T-helper 1 cell treated with Interleukin-12 subunit alpha and Interleukin-12 subunit beta and Interleukin-4 antibody, amounts not matched to agents 30 ng/mL and 1 ng/mL, for 36 hours (primary cell): ENCODE measurements at regions not wholly inside any gene's neighbourhood (a gene's known extent, or its start where the extent isn't known, plus 50 kb on each side); places are given as distances from the start of the nearest gene placed in this dataset.

Source experiments
- intact Hi-C: fragments of 100-400 bp; cut with micrococcal nuclease; formaldehyde crosslinking; loops from one replicate; pipeline ENCODE4 v1.15.1; 2024

- intact Hi-C loops: no loop called here
Measured at GRCh38 chr15:92565351-92566125, 90.0 kb downstream of the FAM174B start.

- intact Hi-C loops: no loop called here
Measured at GRCh38 chr15:92561754-92562153, 93.8 kb downstream of the FAM174B start.

DNA sequence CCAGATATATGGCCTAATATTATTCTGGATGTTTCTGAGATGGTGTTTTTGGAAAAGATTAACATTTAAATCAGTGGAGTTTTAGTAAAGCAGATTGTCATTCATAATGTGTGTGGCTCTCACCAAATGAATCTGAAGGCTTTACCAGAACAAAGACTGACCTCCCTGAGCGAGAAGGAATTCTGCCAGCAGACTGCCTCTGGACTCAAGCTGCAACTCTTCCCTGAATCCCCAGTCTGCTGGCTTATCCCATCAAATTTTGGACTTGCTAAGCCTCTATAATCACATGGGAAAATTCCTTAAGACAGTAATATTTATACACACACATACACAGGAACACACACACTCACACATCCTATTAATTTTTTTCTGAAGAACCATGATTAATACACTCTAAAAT is 102.3 kb downstream of the FAM174B start:
- intact Hi-C loops: no loop called here

- intact Hi-C loops: no loop called here
Measured at GRCh38 chr15:92545996-92546395, 109.6 kb downstream of the FAM174B start.

DNA sequence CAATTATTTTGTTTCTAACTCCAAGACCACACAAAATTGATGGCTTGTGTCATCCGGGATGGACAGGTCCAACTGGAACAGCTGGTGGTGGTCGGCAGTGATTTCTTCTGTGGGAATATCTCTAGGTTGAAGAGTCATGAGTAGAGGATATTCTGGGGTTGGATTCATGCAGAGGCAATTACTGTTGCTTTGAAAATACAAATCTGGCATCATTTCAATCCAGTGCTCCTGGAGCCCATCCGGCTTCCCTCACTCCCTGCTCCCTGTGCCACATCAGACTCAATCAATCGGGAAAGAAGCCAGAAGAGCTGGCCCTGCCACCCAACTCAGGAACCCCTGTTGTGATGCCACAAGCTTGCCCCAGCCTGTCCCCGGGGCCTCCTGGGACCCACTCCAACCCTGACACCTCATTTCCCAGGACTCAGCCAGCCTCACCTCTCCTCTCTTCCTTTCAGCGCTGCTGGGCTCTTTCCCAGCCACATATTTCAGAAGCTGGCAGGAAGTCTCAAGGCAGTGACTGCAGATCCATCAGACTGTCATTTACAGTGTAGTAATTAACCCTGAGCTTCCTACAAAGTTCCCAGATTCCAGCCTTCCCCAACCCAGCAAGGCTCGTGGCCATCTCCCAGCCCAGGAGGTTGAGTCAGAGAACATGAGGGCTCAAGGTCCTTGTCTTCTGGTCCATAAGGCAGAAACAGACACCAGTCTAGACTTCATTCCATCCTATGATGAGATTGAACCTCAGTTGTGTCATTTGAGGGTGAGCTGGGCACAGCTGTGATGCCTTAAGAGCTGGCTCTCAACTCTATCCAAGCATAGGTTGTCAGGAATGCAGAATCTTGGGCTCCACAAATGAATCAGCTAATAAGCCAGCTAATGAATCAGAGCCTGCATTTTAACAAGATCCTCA is 114.0 kb downstream of the FAM174B start:
- intact Hi-C loops: no loop called here

GRCh38 chr15:92538115-92538514 is 117.5 kb downstream of the FAM174B start:
- intact Hi-C loops: no loop called here

DNA sequence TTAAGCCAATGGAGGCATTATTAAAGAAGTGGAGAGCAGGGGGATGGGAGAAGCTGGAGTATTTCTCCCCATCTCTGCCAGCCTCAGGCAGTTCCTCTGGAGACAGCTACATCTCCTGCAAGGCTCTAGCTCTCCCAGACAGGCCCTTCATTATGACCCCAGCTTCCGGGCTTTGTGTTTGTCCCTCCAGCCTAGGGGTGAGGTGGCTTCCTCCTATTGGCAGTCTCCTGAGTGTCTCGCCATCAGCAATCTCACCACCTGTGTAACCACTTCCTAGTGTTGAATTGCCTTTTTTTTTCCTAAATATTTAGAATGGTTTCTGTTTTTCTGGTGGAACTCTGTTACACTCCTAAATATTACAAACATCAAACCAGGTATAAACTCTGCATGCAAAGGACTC is 122.3 kb downstream of the FAM174B start:
- intact Hi-C loops: no loop called here

DNA sequence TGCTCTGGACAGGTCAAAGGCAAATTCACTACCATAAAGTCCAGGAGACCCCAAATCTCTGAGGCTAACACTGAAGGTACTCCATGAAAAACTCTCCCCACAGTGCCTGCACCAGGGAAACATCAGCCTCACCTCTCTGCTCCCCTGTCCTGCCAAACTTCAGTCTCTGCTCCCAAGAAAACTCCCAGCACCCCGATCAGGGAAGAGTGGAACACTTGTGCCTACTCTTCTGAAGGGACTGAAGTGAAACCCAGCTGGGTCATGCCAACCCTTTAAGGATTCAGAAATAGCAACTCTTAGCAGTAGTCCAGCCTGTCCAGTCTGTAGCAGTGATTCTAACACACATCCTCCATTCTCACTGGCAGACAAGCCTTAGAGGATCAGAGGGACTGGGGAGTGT is 124.2 kb downstream of the FAM174B start:
- intact Hi-C loops: no loop called here

- intact Hi-C loops: no loop called here
Measured at GRCh38 chr15:92528736-92529135, 126.8 kb downstream of the FAM174B start.

GRCh38 chr15:92527197-92527596 is 128.4 kb downstream of the FAM174B start:
- intact Hi-C loops: no loop called here

- intact Hi-C loops: no loop called here
Measured at GRCh38 chr15:92525758-92526245, 129.8 kb downstream of the FAM174B start.

DNA sequence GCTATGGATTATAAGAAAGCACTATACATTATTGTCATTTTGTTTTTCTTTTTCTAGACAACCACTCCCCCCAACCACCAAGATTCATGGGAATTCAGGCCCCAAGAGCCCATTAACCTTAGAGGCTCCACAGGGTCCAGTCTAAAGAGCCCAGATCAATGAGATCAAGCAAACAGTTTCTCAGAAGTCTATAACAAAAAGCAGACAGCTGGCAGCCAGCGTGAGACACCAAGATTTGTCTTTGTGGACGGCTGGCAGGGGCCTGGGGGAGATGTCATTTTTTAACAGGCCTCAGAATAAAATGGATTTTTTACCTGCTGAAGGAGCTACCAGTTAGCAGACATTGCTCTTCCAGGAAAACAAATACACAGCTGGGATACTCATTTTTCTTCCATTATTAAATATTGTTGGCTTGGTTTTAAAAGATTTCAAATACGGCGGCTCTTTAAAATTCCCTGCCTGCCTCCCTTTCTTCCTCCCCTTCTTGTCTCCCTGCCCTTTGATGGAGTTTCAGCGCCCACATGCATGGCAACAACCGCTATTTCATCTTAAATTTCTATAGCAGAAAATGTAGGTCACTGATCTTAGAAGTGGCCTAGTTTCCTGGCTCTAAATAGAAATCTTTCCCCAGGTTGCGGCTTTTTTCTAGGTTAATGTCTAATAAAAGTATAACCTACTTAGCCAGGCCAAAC is 130.6 kb downstream of the FAM174B start:
- intact Hi-C loops: no loop called here

DNA sequence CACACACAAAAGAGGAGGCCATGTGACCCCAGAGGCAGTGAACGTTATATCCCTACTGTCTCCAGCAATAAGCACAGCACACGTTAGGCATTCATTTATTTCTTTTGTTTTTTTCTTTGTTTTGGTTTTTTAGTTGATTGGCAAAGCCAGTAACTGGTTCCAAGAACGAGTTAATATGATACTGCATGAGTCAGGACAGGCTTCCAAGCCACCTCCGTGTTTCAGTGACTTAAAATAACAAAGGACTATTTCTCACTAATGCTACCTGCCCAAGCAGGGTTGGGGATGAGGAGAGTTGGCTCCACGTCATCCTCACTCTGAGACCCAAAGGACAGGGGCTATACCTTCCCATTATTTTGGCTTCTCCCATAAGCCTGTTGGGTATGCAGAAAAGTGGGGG is 130.5 kb downstream of the ST8SIA2 start:
- intact Hi-C loops: no loop called here

- intact Hi-C loops: no loop called here
Measured at GRCh38 chr15:92523176-92523575, 129.5 kb downstream of the ST8SIA2 start.

DNA sequence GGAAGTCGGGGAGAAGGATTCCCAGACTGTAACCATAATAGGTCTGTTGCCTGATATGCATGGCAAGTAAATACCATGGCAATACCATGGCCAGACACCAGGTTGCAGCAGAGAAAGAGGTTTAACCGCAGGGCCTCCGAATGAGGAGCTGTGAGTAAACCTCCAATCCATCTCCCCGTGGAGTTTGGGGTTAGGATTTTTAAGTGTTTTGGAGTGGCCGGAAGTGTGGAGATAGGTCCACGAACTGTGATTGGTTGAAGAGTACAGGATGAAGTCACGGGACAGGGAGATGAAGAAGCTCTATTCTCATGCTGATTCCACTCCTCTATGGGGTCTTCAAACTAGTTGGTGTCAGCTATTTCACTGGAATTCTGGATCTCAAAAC is 127.9 kb downstream of the ST8SIA2 start:
- intact Hi-C loops: loop anchor here (1.0 kb wide), 1 partner anchor 194 kb away; no protein-coding TSS in a partner anchor

DNA sequence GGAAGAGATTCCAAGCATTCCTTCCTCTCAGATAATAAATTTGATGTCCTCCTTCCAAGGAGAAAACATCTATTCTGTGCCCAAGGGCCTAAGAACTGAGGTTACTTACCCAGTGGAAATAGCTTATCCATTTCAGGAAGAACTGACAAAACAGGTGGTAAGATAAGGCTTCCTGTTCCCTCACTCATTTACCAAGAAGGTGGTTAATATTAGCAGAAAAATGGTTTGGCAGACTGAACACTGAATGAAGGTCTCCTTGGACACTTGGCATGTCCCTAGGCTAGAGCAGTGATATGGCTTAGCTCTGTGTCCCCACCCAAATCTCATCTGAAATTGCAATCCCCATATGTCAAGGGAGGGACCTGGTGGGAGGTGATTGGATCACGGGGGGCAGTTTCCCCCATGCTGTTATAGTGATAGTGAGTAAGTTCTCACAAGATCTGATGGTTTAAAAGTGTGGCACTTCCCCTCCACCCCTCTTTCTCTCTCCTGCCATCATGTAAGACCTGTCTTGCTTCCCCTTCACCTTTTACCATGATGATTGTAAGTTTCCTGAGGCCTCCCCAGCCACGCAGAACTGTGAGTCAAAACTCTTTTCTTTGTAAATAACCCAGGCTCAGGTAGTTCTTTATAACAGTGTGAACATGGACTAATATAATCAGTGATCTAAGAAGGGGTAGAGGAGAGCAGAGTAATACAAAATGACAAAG is 127.4 kb downstream of the ST8SIA2 start:
- intact Hi-C loops: loop anchor here (1.0 kb wide), 1 partner anchor 194 kb away; no protein-coding TSS in a partner anchor

GRCh38 chr15:92519709-92520108 is 126.0 kb downstream of the ST8SIA2 start:
- intact Hi-C loops: no loop called here
